ENCODE measurements at regions not wholly inside any gene's neighbourhood (a gene's known extent, or its start where the extent isn't known, plus 50 kb on each side); places are given as distances from the start of the nearest gene placed in this dataset.
"Not testable (repeated sequence)": the region's sequence is repeated elsewhere in the genome, so short reads cannot be mapped to it uniquely, and the experiment has no call there.

DNA sequence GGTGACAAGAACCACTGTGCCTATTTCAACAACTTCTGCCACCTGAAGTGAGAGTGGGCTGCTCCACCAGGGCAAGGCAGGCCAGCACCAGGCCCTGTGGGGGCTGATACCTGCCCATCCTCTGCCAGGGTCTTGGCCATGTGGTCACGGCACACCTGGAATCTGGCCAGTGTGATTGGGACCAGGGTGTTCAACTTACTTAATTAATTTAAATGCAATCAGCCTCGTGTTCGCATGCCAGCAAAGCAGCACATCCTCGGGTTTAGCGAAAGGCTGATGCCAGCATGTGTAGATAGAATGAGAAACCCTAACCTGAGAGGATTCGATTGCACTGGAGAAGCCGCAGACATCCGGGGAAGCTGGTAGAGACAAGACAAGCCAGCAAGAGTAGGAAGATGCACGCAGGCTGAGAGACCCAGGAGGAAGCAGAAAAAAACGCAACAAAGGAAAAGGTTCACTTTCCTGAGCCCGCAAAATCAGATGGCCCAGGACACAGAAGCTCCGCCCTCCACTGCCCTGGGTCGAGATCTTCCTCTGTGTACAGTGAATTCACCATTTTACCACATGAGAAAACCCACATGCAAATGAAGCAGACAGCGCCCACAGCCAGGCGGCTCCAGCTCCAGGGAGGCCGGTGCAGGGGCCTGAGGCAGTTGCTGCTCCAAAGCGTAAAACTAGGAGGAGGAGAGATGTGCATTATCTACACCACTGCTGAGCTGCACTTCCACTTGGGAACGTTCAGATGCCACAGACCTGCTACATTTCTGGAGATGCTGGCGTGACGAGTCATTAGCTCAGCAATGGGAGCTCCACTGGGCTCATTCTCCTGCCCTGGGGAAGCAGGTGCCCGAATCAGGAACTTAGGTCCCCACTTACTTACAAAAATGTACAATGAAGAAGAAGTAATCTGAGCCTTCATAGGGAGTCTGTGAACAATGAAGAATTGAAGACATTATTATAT lies 92.1 kb downstream of the TMEM18 start:
- 51 to 83% methylated on average over 21 of the region's 21 CpGs for WGBS, 2 donors
- Histone ChIP-seq H3K36me3 (no peaks in the 10 kb centered on the region), H3K27me3 (no peaks in the 10 kb centered on the region), H3K4me1 (no peaks in the 10 kb centered on the region), H3K9me3 (no peaks in the 10 kb centered on the region), H3K4me3 (no peak overlapping the region), H3K27ac (no peak overlapping the region)
- TF ChIP-seq POLR2AphosphoS5 (IDR thresholded peaks at IDR 0.05) = no peak
- no peak for TF ChIP-seq POLR2A (IDR thresholded peaks at IDR 0.05)
- TF ChIP-seq, protein P1, sequence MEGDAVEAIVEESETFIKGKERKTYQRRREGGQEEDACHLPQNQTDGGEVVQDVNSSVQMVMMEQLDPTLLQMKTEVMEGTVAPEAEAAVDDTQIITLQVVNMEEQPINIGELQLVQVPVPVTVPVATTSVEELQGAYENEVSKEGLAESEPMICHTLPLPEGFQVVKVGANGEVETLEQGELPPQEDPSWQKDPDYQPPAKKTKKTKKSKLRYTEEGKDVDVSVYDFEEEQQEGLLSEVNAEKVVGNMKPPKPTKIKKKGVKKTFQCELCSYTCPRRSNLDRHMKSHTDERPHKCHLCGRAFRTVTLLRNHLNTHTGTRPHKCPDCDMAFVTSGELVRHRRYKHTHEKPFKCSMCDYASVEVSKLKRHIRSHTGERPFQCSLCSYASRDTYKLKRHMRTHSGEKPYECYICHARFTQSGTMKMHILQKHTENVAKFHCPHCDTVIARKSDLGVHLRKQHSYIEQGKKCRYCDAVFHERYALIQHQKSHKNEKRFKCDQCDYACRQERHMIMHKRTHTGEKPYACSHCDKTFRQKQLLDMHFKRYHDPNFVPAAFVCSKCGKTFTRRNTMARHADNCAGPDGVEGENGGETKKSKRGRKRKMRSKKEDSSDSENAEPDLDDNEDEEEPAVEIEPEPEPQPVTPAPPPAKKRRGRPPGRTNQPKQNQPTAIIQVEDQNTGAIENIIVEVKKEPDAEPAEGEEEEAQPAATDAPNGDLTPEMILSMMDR (IDR thresholded peaks at IDR 0.05) = no peak
- TF ChIP-seq EP300 (IDR thresholded peaks at IDR 0.05) = no peak
- no peak for DNase-seq
- intact Hi-C loops (cut with DNase I) = no loop called here

DNA sequence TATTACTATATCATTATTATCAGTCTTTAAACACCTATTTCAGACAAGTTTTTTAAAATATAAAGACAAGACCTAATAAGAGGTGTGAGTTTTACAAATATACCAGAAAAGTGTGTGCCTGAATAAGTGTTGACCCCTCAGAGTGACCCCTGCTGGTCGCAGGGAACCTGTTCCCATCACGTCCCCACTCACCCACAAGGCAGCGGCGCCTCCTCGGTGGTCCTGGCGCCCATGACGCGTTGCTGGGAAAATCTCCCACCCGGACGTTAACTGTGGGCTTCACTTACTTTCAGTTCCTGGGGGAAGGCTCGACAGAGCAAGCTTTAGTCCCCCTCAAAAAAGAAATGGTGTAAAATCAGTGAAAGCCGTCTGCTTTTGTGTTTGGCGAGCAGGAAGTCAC lies 93.5 kb downstream of the TMEM18 start:
- no peaks in the 10 kb centered on the region for H3K4me1 ChIP-seq
- no peak overlapping the region for H3K4me3 ChIP-seq
- H3K27me3 ChIP-seq = no peaks in the 10 kb centered on the region
- WGBS, 2 donors = 82 to 84% methylated on average over 13 of the region's 13 CpGs
- no peak overlapping the region for H3K27ac ChIP-seq
- DNase-seq = no peak
- TF ChIP-seq POLR2A (IDR thresholded peaks at IDR 0.05) (no peak), POLR2AphosphoS5 (IDR thresholded peaks at IDR 0.05) (no peak), EP300 (IDR thresholded peaks at IDR 0.05) (no peak)
- TF ChIP-seq, protein P1 (IDR thresholded peaks at IDR 0.05) = no peak
- no peaks in the 10 kb centered on the region for H3K36me3 ChIP-seq
- intact Hi-C loops (cut with DNase I) = no loop called here
- no peaks in the 10 kb centered on the region for H3K9me3 ChIP-seq

DNA sequence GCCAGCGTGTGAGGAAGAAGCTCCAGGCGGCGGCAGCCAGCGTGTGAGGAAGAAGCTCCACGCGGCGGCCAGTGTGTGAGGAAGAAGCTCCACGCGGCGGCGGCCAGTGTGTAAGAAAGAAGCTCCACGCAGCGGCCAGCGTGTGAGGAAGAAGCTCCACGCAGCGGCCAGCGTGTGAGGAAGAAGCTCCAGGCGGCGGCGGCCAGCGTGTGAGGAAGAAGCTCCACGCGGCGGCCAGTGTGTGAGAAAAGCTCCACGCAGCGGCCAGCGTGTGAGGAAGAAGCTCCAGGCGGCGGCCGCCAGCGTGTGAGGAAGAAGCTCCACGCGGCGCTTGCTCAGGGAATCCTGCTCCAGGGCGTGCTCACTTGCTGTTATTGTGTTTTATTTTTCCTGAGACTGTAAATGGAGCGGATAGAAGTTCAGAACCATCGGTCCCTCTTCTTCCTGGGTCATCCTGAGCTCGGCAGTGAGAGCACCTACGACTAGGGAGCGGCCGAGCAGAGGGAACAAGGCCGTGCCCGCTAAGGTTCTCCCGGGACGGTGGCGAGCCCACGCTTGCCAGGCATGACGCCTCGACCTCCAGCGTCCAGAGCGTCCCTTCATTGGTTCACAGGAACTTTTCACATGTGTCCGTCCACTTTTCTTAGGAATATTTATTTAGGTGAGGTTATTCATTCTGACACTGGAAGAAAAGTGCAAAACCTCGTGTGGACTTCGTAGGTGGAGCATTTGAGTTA lies 94.2 kb downstream of the TMEM18 start:
- no peak for DNase-seq
- no peaks in the 10 kb centered on the region for H3K27me3 ChIP-seq
- no peak overlapping the region for H3K4me3 ChIP-seq
- 93 to 94% methylated on average over 54 of the region's 54 CpGs for WGBS, 2 donors
- H3K27ac ChIP-seq = no peak overlapping the region
- no peak for TF ChIP-seq POLR2A (IDR thresholded peaks at IDR 0.05)
- no peak for TF ChIP-seq POLR2AphosphoS5 (IDR thresholded peaks at IDR 0.05)
- TF ChIP-seq EP300 (IDR thresholded peaks at IDR 0.05) = no peak
- TF ChIP-seq, protein P1 (IDR thresholded peaks at IDR 0.05) = no peak
- intact Hi-C loops (cut with DNase I) = no loop called here
- H3K36me3 ChIP-seq = no peaks in the 10 kb centered on the region
- H3K4me1 ChIP-seq = no peaks in the 10 kb centered on the region
- no peaks in the 10 kb centered on the region for H3K9me3 ChIP-seq

DNA sequence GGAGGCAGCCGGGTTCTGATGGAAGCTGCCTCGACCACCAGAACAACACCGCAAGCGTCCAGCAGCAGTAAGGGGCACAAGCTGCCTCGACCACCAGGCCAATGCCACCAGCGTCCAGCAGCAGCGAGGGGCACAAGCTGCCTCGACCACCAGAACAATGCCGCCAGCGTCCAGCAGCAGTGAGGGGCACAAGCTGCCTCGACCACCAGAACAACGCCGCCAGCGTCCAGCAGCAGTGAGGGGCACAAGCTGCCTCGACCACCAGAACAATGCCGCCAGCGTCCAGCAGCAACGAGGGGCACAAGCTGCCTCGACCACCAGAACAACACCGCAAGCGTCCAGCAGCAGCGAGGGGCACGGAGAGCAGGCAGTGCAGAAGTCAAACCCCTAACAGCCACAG lies 94.9 kb downstream of the TMEM18 start:
- intact Hi-C loops (cut with DNase I); H3K27me3 ChIP-seq; H3K4me3 ChIP-seq; H3K4me1 ChIP-seq; DNase-seq; H3K36me3 ChIP-seq; H3K27ac ChIP-seq; H3K9me3 ChIP-seq: not testable (repeated sequence)
- WGBS, 2 donors = 91 to 92% methylated on average over 23 of the region's 23 CpGs

DNA sequence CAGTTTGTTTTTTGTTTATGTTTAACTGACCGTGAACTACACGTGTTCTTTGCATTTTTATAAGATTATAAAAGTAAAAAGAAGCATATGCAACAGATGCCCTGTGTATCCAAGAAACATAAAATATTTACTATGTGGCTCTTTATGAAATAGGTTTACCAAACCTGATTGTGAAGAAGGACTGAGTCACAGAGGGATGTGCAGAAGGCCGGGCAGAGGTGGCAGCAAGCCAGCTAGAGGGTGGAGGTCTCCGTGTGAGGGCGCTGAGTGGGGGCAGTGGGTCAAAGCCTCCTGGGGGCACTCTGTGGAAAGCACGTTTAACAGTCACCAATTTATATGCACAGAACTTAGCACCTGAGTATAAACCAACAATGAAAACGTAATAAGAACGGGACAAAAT lies 97.2 kb downstream of the TMEM18 start:
- intact Hi-C loops (cut with DNase I) = no loop called here
- WGBS, 2 donors = 63 to 72% methylated on average over 8 of the region's 8 CpGs
- TF ChIP-seq EP300 (IDR thresholded peaks at IDR 0.05) (no peak), POLR2AphosphoS5 (IDR thresholded peaks at IDR 0.05) (no peak), POLR2A (IDR thresholded peaks at IDR 0.05) (no peak)
- TF ChIP-seq, protein P1 (IDR thresholded peaks at IDR 0.05) = no peak
- Histone ChIP-seq H3K27ac (no peak overlapping the region), H3K36me3 (no peaks in the 10 kb centered on the region), H3K4me3 (no peak overlapping the region), H3K4me1 (no peaks in the 10 kb centered on the region), H3K9me3 (peaks cover 0 to 11% (median 1%) of the 10 kb centered on the region in 4 donors), H3K27me3 (no peaks in the 10 kb centered on the region)
- DNase-seq = no peak

All from sigmoid colon (tissue), 6 donors.